MCF 10A (cell line): ENCODE measurements at regions not wholly inside any gene's neighbourhood (a gene's known extent, or its start where the extent isn't known, plus 50 kb on each side); places are given as distances from the start of the nearest gene placed in this dataset.

ENCODE experiments used
- BruUV-seq: library from RNA; stranded (reverse); fragments of 400-500 nt; replicated peaks from 2 replicates; lab custom pipeline; 2021; lab: Mats Ljungman, UMichigan
- CTCF ChIA-PET: fragments of 300-600 bp; sonication (Branson Sonifier 250); formaldehyde crosslinking; extraction: SDS; loops from one replicate; lab custom pipeline; 2021; ENCODE audit warnings: antibody characterized with exemption, inconsistent platforms; lab: Yijun Ruan, JAX
- POLR2A ChIA-PET: fragments of 300-600, 350-650 bp; sonication (Branson Sonifier 250); formaldehyde crosslinking; extraction: SDS; loops from one replicate; lab custom pipeline; 2020; ENCODE audit warnings: antibody characterized with exemption, inconsistent platforms; lab: Yijun Ruan, JAX
- DNase-seq: peaks from one replicate; pipeline ENCODE4 v3.0.0-alpha.2; 2018; ENCODE audit not compliant: unreplicated experiment
- H3K27ac Mint-ChIP-seq: one replicate; pipeline ENCODE4 v1.8.0; 2022; ENCODE audit warnings: mild to moderate bottlenecking, low read depth, mixed read lengths; ENCODE audit not compliant: unreplicated experiment
- H3K27me3 Mint-ChIP-seq: one replicate; pipeline ENCODE4 v1.8.0; 2022; ENCODE audit warnings: mixed read lengths; ENCODE audit not compliant: insufficient read depth, unreplicated experiment
- H3K36me3 Mint-ChIP-seq: one replicate; pipeline ENCODE4 v1.8.0; 2022; ENCODE audit warnings: mild to moderate bottlenecking, moderate library complexity, mixed read lengths; ENCODE audit not compliant: insufficient read depth, unreplicated experiment
- H3K4me1 Mint-ChIP-seq: one replicate; pipeline ENCODE4 v1.8.0; 2022; ENCODE audit warnings: mixed read lengths; ENCODE audit not compliant: insufficient read depth, unreplicated experiment
- H3K4me3 Mint-ChIP-seq: one replicate; pipeline ENCODE4 v1.8.0; 2022; ENCODE audit warnings: mild to moderate bottlenecking, moderate library complexity, mixed read lengths; ENCODE audit not compliant: unreplicated experiment
- H3K9me3 Mint-ChIP-seq: one replicate; pipeline ENCODE4 v1.8.0; 2022; ENCODE audit warnings: mixed read lengths; ENCODE audit not compliant: unreplicated experiment
- intact Hi-C: fragments of 100-400 bp; cut with micrococcal nuclease; formaldehyde crosslinking; loops from 2 replicates; pipeline ENCODE4 v1.14.1; 2022
- TF ChIP-seq, protein P1 (sequence below): fragments of 200-600 bp; IDR thresholded peaks from one replicate; pipeline ENCODE4 v1.8.0; 2022; ENCODE audit warnings: antibody characterized with exemption, mild to moderate bottlenecking; ENCODE audit not compliant: unreplicated experiment

DNA sequence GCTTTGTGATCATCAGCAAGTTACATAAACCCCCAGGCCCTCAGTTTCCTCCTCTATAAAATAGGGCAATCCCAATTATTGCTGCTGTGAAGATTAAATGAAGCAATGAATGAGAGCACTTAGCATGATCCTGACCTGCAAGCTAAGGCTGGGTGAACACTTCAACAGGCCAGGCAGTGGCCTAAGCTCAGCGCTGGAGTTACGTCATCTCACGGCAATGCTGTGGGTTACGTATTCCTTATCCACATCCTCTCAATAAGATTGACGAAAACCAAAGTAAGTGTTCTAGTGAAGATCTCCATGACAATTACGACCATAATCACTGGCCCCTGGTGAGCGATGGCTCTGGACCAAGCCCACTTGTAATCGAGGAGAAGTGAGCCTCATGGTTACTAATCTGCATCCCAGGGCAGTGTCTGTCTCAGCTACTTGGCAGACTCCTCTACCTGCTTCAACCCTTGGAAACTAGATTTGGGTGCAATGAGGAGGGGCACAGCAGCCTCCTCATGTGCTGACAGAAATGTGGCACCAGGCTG, 274.1 kb upstream of the ARID1B start:
- CTCF ChIA-PET = no interaction called here
- TF ChIP-seq, protein P1, sequence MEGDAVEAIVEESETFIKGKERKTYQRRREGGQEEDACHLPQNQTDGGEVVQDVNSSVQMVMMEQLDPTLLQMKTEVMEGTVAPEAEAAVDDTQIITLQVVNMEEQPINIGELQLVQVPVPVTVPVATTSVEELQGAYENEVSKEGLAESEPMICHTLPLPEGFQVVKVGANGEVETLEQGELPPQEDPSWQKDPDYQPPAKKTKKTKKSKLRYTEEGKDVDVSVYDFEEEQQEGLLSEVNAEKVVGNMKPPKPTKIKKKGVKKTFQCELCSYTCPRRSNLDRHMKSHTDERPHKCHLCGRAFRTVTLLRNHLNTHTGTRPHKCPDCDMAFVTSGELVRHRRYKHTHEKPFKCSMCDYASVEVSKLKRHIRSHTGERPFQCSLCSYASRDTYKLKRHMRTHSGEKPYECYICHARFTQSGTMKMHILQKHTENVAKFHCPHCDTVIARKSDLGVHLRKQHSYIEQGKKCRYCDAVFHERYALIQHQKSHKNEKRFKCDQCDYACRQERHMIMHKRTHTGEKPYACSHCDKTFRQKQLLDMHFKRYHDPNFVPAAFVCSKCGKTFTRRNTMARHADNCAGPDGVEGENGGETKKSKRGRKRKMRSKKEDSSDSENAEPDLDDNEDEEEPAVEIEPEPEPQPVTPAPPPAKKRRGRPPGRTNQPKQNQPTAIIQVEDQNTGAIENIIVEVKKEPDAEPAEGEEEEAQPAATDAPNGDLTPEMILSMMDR = no peak
- no TSS peak for BruUV-seq
- intact Hi-C loops = no loop called here
- Mint-ChIP-seq H3K27me3 (no peaks in the 10 kb centered on the region), H3K4me3 (no peak overlapping the region), H3K4me1 (peaks cover 3% of the 10 kb centered on the region), H3K36me3 (no peaks in the 10 kb centered on the region), H3K9me3 (no peaks in the 10 kb centered on the region), H3K27ac (no peak overlapping the region)
- POLR2A ChIA-PET = no interaction called here
- DNase-seq = no peak

DNA sequence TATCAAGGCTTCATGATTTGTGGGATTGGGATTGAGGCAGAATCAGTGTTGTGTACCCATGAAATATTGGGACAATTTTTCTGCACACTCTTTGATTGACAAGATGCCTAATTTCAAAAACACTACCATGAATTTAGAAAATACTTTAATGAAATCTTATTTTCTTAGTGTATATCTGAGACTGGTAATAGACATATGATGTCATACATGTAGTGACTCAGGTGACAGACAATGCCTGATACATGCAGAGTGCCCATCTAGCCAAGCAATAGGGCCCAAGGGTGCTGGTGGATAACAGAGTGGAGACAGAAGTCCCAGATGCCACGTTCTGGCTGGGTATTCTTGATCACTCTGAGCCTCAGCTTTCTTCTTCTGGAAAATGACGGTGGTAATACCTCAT, 279.6 kb upstream of the ARID1B start:
- Mint-ChIP-seq H3K9me3 (no peaks in the 10 kb centered on the region), H3K4me3 (no peak overlapping the region), H3K4me1 (no peaks in the 10 kb centered on the region), H3K27me3 (no peaks in the 10 kb centered on the region), H3K27ac (no peak overlapping the region), H3K36me3 (no peaks in the 10 kb centered on the region)
- intact Hi-C loops = no loop called here
- ChIA-PET CTCF (no interaction called here), POLR2A (no interaction called here)
- no TSS peak for BruUV-seq
- no peak for DNase-seq
- TF ChIP-seq, protein P1 = no peak

DNA sequence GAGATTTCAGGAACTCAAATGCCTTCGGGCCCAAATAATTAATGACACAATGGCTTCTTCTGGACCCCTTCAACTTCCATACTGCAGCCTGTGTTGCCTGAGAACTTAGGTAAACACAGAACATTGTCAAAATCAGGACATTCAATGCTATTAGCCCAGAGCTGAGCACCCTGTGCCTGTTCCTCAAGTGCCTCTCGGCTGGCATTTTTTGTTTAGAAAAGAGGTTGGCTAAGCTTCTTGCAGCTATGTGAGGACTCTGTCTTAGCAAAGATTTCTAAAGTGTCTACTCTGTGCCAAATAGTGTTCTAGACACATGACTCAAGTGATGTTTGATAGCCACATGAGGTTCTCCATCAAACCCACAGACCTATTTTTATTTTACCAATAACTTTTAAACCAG, 289.3 kb upstream of the ARID1B start:
- no TSS peak for BruUV-seq
- H3K9me3 Mint-ChIP-seq = no peaks in the 10 kb centered on the region
- CTCF ChIA-PET = no interaction called here
- TF ChIP-seq, protein P1 = no peak
- H3K27me3 Mint-ChIP-seq = no peaks in the 10 kb centered on the region
- H3K36me3 Mint-ChIP-seq = no peaks in the 10 kb centered on the region
- POLR2A ChIA-PET = no interaction called here
- intact Hi-C loops = no loop called here
- no peak overlapping the region for H3K4me3 Mint-ChIP-seq
- H3K4me1 Mint-ChIP-seq = no peaks in the 10 kb centered on the region
- no peak overlapping the region for H3K27ac Mint-ChIP-seq
- no peak for DNase-seq

DNA sequence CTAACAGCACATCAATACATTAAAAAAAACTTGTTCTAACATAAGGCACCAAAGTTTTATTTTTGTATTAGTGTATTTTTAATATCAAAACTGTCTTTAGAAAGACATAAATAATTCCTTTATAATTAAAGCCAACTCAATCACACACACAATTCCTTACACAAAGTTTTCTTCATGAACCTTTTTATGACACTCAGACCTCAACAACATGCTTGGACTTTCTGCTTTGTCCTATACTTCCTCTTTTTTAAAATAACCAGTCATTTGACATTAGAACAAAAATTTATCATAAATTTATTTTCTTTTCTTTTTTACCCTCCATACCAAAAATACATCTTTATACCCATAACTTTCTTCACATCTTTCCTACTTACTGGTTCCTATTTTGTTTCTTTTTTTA, 292.0 kb upstream of the ARID1B start:
- no TSS peak for BruUV-seq
- H3K9me3 Mint-ChIP-seq = no peaks in the 10 kb centered on the region
- ChIA-PET POLR2A (no interaction called here), CTCF (no interaction called here)
- intact Hi-C loops = no loop called here
- H3K4me1 Mint-ChIP-seq = no peaks in the 10 kb centered on the region
- TF ChIP-seq, protein P1 = no peak
- DNase-seq = no peak
- no peak overlapping the region for H3K4me3 Mint-ChIP-seq
- no peak overlapping the region for H3K27ac Mint-ChIP-seq
- no peaks in the 10 kb centered on the region for H3K36me3 Mint-ChIP-seq
- H3K27me3 Mint-ChIP-seq = no peaks in the 10 kb centered on the region
